DND-41 (cell line): ENCODE measurements at regions not wholly inside any gene's neighbourhood (a gene's known extent, or its start where the extent isn't known, plus 50 kb on each side); places are given as distances from the start of the nearest gene placed in this dataset.

Source experiments
- ATAC-seq: fragments of 200-7000 bp; cut with Tn5 transposase; 3 replicates; pipeline ENCODE4 v1.9.1; 2021; ENCODE audit warnings: low read depth; ENCODE audit not compliant: insufficient read depth
- DNase-seq: peaks from one replicate; pipeline ENCODE4 v3.0.0-alpha.2; 2020
- H2AFZ ChIP-seq: 2 replicates; pipeline ENCODE4 v1.6.0; 2012; ENCODE audit warnings: low read depth, low read length
- H3K27ac ChIP-seq: 2 replicates; pipeline ENCODE4 v1.5.1; 2012; ENCODE audit warnings: low read length, inconsistent platforms
- H3K27me3 ChIP-seq: fragments of 200-600 bp; sonication (generic); 2 replicates; pipeline ENCODE4 v1.6.0; 2012; ENCODE audit warnings: low read length, mild to moderate bottlenecking, inconsistent platforms; ENCODE audit not compliant: insufficient read depth, poor library complexity
- H3K36me3 ChIP-seq: 2 replicates; pipeline ENCODE4 v1.5.1; 2012; ENCODE audit warnings: low read length, inconsistent platforms; ENCODE audit not compliant: insufficient read depth
- H3K4me1 ChIP-seq: 2 replicates; pipeline ENCODE4 v1.5.1; 2012; ENCODE audit warnings: mild to moderate bottlenecking, low read length; ENCODE audit not compliant: insufficient read depth
- H3K4me2 ChIP-seq: 2 replicates; pipeline ENCODE4 v1.6.0; 2012; ENCODE audit warnings: mild to moderate bottlenecking, moderate library complexity, low read length, inconsistent platforms; ENCODE audit not compliant: insufficient read depth
- H3K4me3 ChIP-seq, 2 experiments: fragments of 200-600 bp in 1 of 2; shearing (Covaris generic) in 1 of 2; 2 replicates each; pipeline ENCODE4 v1.5.1; 2012 to 2016; ENCODE audit warnings: inconsistent platforms in 2 of 2, low read length in 2 of 2, mild to moderate bottlenecking in 2 of 2, low read depth in 1 of 2, moderate library complexity in 1 of 2
- H3K79me2 ChIP-seq: 2 replicates; pipeline ENCODE4 v1.6.0; 2012; ENCODE audit warnings: low read length, inconsistent platforms; ENCODE audit not compliant: insufficient read depth
- H3K9ac ChIP-seq: 2 replicates; pipeline ENCODE4 v1.6.0; 2012; ENCODE audit warnings: low read depth, mild to moderate bottlenecking, inconsistent platforms, low read length, moderate library complexity
- H3K9me3 ChIP-seq: 2 replicates; pipeline ENCODE4 v1.5.1; 2012; ENCODE audit warnings: low read length, moderate library complexity, mild to moderate bottlenecking, inconsistent platforms; ENCODE audit not compliant: insufficient read depth, severe bottlenecking
- H4K20me1 ChIP-seq: 2 replicates; pipeline ENCODE4 v1.6.0; 2012; ENCODE audit warnings: low read length; ENCODE audit not compliant: insufficient read depth
- CTCF ChIP-seq: IDR thresholded peaks from 2 replicates; pipeline ENCODE4 v1.5.1; 2012; ENCODE audit warnings: borderline replicate concordance, low read length, moderate library complexity, mild to moderate bottlenecking; ENCODE audit not compliant: poor library complexity, severe bottlenecking; ENCODE audit errors: extremely low read depth
- EZH2 ChIP-seq: IDR thresholded peaks from 3 replicates; pipeline ENCODE4 v1.6.1; 2012; ENCODE audit warnings: borderline replicate concordance, low read depth, mild to moderate bottlenecking, moderate library complexity, low read length, inconsistent platforms; ENCODE audit not compliant: severe bottlenecking

- H3K9me3 ChIP-seq, result no peaks in the 10 kb centered on the region
- H3K27me3 ChIP-seq, result no peaks in the 10 kb centered on the region
- H3K27ac ChIP-seq, result no peak overlapping the region
- DNase-seq (no peak), ATAC-seq (no peak)
- H2AFZ ChIP-seq, result no peak overlapping the region
- H3K9ac ChIP-seq, result no peak overlapping the region
- H4K20me1 ChIP-seq, result no peaks in the 10 kb centered on the region
- H3K79me2 ChIP-seq, result no peaks in the 10 kb centered on the region
- H3K4me3 ChIP-seq, result no peak overlapping the region
- no peaks in the 10 kb centered on the region for H3K36me3 ChIP-seq
- TF ChIP-seq EZH2 (no peak), CTCF (no peak)
- no peaks in the 10 kb centered on the region for H3K4me1 ChIP-seq
- H3K4me2 ChIP-seq, result no peak overlapping the region
Measured at GRCh38 chr9:78918976-78919375, 622.1 kb downstream of the PSAT1 start.

GRCh38 chr9:78919701-78920100 lies 622.8 kb downstream of the PSAT1 start:
- H3K4me3 ChIP-seq, result no peak overlapping the region
- no peaks in the 10 kb centered on the region for H3K4me1 ChIP-seq
- no peaks in the 10 kb centered on the region for H3K36me3 ChIP-seq
- H3K79me2 ChIP-seq, result no peaks in the 10 kb centered on the region
- DNase-seq (no peak), ATAC-seq (no peak)
- no peaks in the 10 kb centered on the region for H3K27me3 ChIP-seq
- no peak overlapping the region for H3K9ac ChIP-seq
- H2AFZ ChIP-seq, result no peak overlapping the region
- no peak overlapping the region for H3K4me2 ChIP-seq
- TF ChIP-seq CTCF, result no peak
- no peak for TF ChIP-seq EZH2
- H3K9me3 ChIP-seq, result no peaks in the 10 kb centered on the region
- no peak overlapping the region for H3K27ac ChIP-seq
- no peaks in the 10 kb centered on the region for H4K20me1 ChIP-seq

GRCh38 chr9:78921341-78921740 lies 624.4 kb downstream of the PSAT1 start:
- no peaks in the 10 kb centered on the region for H3K36me3 ChIP-seq
- TF ChIP-seq CTCF (no peak), EZH2 (no peak)
- H3K4me3 ChIP-seq, result no peak overlapping the region
- H3K4me2 ChIP-seq, result no peak overlapping the region
- DNase-seq (no peak), ATAC-seq (no peak)
- no peaks in the 10 kb centered on the region for H4K20me1 ChIP-seq
- no peak overlapping the region for H2AFZ ChIP-seq
- no peaks in the 10 kb centered on the region for H3K79me2 ChIP-seq
- no peak overlapping the region for H3K9ac ChIP-seq
- no peaks in the 10 kb centered on the region for H3K27me3 ChIP-seq
- no peak overlapping the region for H3K27ac ChIP-seq
- no peaks in the 10 kb centered on the region for H3K9me3 ChIP-seq
- no peaks in the 10 kb centered on the region for H3K4me1 ChIP-seq

GRCh38 chr9:78923966-78924659 lies 627.2 kb downstream of the PSAT1 start:
- no peaks in the 10 kb centered on the region for H4K20me1 ChIP-seq
- ATAC-seq, result no peak
- no peaks in the 10 kb centered on the region for H3K27me3 ChIP-seq
- TF ChIP-seq EZH2 (no peak), CTCF (no peak)
- no peaks in the 10 kb centered on the region for H3K36me3 ChIP-seq
- H3K4me3 ChIP-seq, result no peak overlapping the region
- H2AFZ ChIP-seq, result no peak overlapping the region
- no peak for DNase-seq
- H3K4me2 ChIP-seq, result no peak overlapping the region
- H3K79me2 ChIP-seq, result no peaks in the 10 kb centered on the region
- no peaks in the 10 kb centered on the region for H3K4me1 ChIP-seq
- no peak overlapping the region for H3K9ac ChIP-seq
- no peak overlapping the region for H3K27ac ChIP-seq
- H3K9me3 ChIP-seq, result no peaks in the 10 kb centered on the region
